GM12875 (cell line): ENCODE measurements at regions not wholly inside any gene's neighbourhood (a gene's known extent, or its start where the extent isn't known, plus 50 kb on each side); places are given as distances from the start of the nearest gene placed in this dataset.

Experiments
- H3K4me3 ChIP-seq: one replicate; pipeline ENCODE4 v1.5.1; 2011; ENCODE audit warnings: low read depth, low read length, control low read depth
- CTCF ChIP-seq: IDR thresholded peaks from 2 replicates; pipeline ENCODE4 v1.5.1; 2011; ENCODE audit warnings: low read depth, mild to moderate bottlenecking, control low read depth, inconsistent platforms, low read length, moderate library complexity, borderline replicate concordance; ENCODE audit not compliant: insufficient read depth

GRCh38 chr6:14857001-14857400 lies 388.9 kb upstream of the JARID2 start:
- TF ChIP-seq CTCF = no peak
- H3K4me3 ChIP-seq = no peak overlapping the region

- no peak for TF ChIP-seq CTCF
- H3K4me3 ChIP-seq = no peak overlapping the region
Observed at GRCh38 chr6:14857501-14857900, 388.4 kb upstream of the JARID2 start.

GRCh38 chr6:14858808-14859207 lies 387.1 kb upstream of the JARID2 start:
- H3K4me3 ChIP-seq = no peak overlapping the region
- TF ChIP-seq CTCF = no peak

GRCh38 chr6:14860774-14861173 lies 385.1 kb upstream of the JARID2 start:
- no peak for TF ChIP-seq CTCF
- no peak overlapping the region for H3K4me3 ChIP-seq

- TF ChIP-seq CTCF = no peak
Observed at GRCh38 chr6:14861491-14861943, 384.4 kb upstream of the JARID2 start.

GRCh38 chr6:14862845-14863244 lies 383.0 kb upstream of the JARID2 start:
- H3K4me3 ChIP-seq = no peak overlapping the region
- TF ChIP-seq CTCF = no peak

More at GRCh38 chr6:14861491-14861943, 384.4 kb upstream of the JARID2 start:
- H3K4me3 ChIP-seq = no peak overlapping the region

- no peak overlapping the region for H3K4me3 ChIP-seq
- TF ChIP-seq CTCF = no peak
Observed at GRCh38 chr6:14863902-14864850, 381.7 kb upstream of the JARID2 start.
